Ovary (tissue), 3 donors: ENCODE measurements at regions not wholly inside any gene's neighbourhood (a gene's known extent, or its start where the extent isn't known, plus 50 kb on each side); places are given as distances from the start of the nearest gene placed in this dataset.

Experiments
- EP300 ChIP-seq: sonication (generic); formaldehyde crosslinking; IDR thresholded peaks from one replicate; pipeline ENCODE4 v1.6.1; 2017; ENCODE audit warnings: antibody characterized with exemption
- POLR2A ChIP-seq: fragments of 450-650 bp; IDR thresholded peaks from one replicate; pipeline ENCODE4 v1.6.1; 2017; ENCODE audit warnings: antibody characterized with exemption, mild to moderate bottlenecking, moderate library complexity
- TF ChIP-seq, protein P1 (sequence below), 3 donors: fragments of 450-650 bp in 2 of 3; fragments of 200-600 bp in 1 of 3; IDR thresholded peaks; one replicate each; pipeline versions ENCODE4 v1.5.1 to v1.8.0; 2016 to 2022; ENCODE audit warnings: antibody characterized with exemption in 3 of 3, mild to moderate bottlenecking in 1 of 3
- donor health status: DM: no; HTN: no; CAD: no.

DNA sequence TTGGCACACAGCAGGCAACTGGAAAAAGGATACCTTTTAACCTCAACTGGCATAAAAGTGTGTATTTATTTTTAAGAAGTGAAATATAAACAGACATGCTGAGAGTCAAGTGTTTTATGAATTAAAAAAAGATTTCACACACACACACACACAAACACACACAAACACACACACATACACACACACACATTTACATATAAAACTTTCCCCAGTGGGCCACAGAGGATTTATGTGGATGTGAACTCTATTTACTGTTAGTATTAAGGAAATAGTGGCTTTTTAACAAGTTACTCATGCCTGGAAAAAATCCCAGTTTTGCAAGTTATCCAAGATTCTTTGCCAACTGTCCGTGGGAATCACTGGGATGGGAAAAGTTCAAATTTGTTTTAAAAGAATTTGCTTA lies 725.9 kb upstream of the NR2F2 start:
- no peak for TF ChIP-seq POLR2A
- TF ChIP-seq, protein P1, sequence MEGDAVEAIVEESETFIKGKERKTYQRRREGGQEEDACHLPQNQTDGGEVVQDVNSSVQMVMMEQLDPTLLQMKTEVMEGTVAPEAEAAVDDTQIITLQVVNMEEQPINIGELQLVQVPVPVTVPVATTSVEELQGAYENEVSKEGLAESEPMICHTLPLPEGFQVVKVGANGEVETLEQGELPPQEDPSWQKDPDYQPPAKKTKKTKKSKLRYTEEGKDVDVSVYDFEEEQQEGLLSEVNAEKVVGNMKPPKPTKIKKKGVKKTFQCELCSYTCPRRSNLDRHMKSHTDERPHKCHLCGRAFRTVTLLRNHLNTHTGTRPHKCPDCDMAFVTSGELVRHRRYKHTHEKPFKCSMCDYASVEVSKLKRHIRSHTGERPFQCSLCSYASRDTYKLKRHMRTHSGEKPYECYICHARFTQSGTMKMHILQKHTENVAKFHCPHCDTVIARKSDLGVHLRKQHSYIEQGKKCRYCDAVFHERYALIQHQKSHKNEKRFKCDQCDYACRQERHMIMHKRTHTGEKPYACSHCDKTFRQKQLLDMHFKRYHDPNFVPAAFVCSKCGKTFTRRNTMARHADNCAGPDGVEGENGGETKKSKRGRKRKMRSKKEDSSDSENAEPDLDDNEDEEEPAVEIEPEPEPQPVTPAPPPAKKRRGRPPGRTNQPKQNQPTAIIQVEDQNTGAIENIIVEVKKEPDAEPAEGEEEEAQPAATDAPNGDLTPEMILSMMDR (IDR thresholded peaks at IDR 0.05), result no peak
- TF ChIP-seq EP300, result no peak
